Right renal cortex interstitium (tissue), 3 donors: ENCODE measurements at regions not wholly inside any gene's neighbourhood (a gene's known extent, or its start where the extent isn't known, plus 50 kb on each side); places are given as distances from the start of the nearest gene placed in this dataset.
"Not testable (repeated sequence)": the region's sequence is repeated elsewhere in the genome, so short reads cannot be mapped to it uniquely, and the experiment has no call there.

Experiments used
- DNase-seq, 3 donors: peaks; one replicate each; pipeline ENCODE4 v3.0.0-alpha.2; 2013; ENCODE audit warnings: low read depth in 3 of 3, low spot score in 2 of 3

GRCh38 chr4:159983082-159983481 is 880.2 kb downstream of the RAPGEF2 start:
- DNase-seq, result no peak

DNA sequence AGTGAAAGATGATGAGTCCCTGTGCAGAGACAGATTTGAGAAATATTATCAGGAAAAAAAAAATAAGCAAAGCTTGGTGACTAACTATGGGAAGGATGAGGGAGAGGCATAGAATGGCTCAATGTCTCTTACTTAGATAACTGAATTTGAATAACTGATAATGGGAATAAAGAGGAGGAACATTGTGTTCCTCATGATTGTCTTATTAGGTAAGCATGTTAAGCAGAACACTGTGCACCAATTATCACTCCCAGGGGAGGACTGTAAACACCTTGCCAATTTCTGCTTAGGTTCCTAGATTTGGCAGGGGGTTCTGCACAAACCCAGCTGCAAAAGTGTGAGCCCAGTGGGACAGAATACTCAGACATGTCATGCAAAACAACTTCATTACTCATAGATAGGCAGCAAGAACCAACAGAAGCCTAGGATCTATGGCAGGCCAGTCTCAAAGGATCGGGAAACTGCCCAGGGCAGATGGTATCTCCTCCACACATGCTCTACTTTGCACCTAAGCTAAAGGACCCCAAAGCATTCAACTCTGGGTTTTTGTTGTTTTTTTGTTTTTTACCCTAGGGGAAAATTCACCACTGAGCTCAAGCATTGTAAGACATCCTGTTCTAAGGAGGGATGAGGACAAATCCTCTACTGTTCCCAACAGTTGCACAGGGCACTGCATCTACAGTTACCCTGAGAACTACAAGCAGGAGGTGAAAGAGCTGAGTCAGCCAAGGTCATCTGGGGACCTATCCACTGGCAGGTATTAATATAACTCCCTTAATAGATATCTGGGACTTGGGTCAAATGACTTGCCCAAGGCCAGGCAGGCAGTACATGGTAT is 907.0 kb downstream of the RAPGEF2 start:
- DNase-seq, result no peak

- DNase-seq, result no peak
Observed at GRCh38 chr4:160019936-160020335, 917.1 kb downstream of the RAPGEF2 start.

- no peak for DNase-seq
Observed at GRCh38 chr4:160020804-160021203, 917.9 kb downstream of the RAPGEF2 start.

DNA sequence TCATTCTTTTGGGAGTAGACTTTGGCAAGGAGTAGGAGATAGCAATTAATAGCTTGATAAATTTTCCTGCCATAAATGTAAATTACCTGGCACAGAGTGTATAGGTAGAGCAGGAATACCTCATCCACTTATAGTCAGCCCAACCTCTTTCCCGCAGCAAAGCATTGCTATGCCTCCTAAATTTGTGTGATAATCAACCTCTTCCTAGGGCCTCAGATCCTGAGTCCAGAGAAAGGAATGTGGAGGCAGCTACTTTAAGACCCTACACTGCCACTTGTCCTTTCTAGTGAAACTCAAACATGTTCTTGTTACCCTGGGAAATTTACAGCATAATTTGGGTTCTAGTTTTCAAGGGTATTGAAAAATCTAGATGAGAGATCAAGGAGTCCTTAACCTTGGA is 919.0 kb downstream of the RAPGEF2 start:
- no peak for DNase-seq

- no peak for DNase-seq
Observed at GRCh38 chr4:160026721-160027120, 923.8 kb downstream of the RAPGEF2 start.

DNA sequence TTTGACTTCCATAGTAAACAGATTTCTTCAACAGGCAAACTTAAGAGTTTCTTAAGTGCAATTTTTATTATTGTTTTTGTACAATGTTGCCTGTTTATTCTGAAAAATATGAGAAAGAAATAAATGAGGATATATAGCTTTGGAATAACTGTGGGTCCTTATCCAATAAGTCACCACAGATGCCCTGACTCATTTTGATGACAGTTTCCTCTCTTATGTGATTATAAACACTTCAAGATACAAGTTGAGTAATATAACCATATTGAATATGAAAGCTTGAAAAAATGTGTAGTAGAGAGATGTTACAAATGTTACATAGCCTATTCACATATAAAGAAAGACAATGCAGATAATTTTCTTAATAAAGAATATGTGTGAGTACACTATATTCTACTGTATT is 931.6 kb downstream of the RAPGEF2 start:
- DNase-seq, result no peak

DNA sequence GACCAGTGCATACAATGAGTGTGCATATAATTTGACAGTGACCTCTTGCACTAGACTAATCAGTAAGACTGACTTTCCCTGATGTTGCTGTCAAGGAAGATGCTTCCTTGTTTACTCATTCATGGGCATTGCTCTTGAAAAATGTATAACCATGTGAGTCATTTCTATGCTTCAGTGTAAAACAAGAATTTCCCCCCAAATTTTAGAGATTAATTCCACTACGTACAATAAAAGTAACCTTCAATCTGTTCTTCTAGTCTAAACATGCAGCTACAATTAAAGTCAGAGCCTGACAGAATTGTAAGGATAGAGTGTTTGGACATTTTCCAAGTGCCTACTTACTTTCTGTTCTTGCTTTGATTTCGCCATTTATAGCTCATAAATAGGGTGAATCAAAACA is 935.7 kb downstream of the RAPGEF2 start:
- DNase-seq, result no peak

GRCh38 chr4:160044693-160045092 is 941.8 kb downstream of the RAPGEF2 start:
- DNase-seq, result no peak

DNA sequence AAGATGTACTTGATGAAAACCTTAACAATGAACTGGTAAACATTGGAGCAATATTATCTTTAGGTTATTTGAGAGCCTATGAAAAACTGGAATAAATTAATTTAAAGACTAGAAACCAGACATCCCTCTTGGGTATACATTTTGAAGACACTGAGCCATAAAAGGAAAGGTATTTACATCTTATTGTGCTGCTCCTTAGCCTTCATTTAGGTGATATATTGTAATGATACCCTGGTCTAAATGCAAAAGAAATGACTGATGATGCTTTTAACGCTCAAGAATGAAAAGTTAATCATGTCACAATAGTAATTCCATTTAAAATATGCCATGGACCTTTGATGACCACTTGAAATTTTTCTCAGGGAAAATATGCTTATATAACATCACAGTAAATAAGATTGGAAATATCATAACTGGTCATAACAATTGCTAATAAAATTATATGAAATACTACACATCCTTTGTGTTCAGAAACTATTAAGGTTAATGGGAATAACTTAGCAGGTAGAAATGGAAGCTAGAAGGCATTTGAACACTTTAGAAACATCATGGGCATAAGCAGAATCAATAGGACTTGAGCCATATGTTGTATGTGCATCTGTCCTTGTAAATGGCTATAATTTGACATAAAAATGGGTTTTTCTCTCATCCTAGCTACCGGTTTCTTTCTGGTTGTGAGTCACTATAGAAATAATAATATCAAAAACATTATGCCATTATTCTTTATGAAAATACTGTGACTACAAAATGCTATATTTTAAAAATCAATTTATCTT is 979.7 kb downstream of the RAPGEF2 start:
- DNase-seq, result no peak

DNA sequence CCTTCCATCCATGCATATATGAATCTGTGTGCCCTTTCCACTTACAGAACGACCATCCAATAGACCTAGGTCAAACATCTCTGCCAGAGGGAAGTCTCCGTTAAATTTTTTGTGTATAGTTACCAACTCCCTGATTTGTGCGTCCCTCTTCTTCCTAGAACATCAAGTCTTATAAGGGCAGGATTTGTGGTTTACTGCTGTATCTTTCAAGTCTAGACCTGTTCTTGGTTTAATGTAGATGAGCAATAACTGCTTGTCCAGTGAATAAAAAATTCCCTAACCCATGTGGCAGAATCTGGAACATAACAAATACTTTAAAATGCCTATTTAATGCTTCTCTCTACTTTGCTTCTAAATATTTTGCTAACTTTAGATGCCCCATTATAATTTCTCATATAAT is 988.8 kb downstream of the RAPGEF2 start:
- no peak for DNase-seq

DNA sequence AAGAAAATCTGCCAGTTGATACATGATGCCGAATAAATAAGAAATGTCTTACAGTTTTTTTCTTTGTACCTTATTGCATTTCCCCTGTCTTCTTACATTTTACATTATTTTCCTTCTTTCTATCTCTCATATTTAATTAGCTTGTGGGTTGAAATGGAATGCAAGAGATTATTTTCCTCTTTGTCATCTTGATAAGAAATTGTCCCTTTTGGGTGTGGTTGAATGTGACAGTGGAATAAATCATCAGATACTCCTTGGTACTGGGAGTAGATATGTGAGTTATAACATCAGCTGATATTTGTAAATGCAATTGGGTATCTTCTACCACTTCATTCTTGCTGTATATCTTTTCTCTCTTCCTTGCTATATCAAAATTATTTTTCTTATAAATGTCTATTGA is 997.4 kb downstream of the RAPGEF2 start:
- no peak for DNase-seq

GRCh38 chr4:160110891-160111290 is 1008.0 kb downstream of the RAPGEF2 start:
- DNase-seq, result no peak

GRCh38 chr4:160117686-160118085 is 1014.8 kb downstream of the RAPGEF2 start:
- DNase-seq, result no peak

DNA sequence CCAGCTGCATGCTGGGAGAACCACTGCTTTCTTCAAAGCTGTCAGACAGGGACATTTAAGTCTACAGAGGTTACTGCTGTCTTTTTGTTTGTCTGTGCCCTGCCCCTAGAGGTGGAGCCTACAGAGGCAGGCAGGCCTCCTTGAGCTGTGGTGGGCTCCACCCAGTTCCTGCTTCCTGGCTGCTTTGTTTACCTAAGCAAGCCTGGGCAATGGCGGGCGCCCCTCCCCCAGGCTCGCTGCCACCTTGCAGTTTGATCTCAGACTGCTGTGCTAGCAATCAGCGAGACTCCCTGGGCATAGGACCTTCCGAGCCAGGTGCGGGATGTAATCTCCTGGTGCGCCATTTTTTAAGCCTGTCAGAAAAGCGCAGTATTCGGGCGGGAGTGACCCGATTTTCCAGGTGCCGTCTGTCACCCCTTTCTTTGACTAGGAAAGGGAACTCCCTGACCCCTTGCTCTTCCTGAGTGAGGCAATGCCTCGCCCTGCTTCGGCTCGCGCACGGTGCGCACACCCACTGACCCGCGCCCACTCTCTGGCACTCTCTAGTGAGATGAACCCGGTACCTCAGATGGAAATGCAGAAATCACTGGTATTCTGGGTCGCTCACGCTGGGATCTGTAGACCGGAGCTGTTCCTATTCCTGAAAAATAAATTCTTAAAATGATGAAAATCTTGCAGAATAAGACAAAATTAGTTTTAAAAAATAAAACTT is 1022.9 kb downstream of the RAPGEF2 start:
- DNase-seq, result not testable (repeated sequence)

GRCh38 chr4:160127211-160127610 is 1024.3 kb downstream of the RAPGEF2 start:
- no peak for DNase-seq

DNA sequence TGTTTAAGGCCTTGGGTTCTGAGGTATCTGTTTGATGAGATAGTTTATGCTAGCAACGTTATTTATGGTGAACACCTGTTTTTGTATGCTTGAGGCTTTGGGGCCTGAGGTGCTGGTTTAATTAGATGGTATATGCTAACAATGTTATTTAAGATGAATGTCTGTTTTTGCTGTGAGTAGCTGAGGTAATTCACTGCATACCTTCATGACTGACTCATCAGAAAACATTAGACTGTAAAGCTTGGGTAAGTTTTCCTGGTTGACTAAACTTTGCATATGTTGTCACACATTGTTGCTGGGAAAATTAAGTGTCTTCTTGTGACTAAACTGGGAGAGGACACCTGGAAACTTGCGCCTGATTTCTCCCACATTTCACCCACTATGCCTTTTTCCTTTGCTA is 1026.6 kb downstream of the RAPGEF2 start:
- peak in 1 of 3 donors; percentile 6 for DNase-seq

DNA sequence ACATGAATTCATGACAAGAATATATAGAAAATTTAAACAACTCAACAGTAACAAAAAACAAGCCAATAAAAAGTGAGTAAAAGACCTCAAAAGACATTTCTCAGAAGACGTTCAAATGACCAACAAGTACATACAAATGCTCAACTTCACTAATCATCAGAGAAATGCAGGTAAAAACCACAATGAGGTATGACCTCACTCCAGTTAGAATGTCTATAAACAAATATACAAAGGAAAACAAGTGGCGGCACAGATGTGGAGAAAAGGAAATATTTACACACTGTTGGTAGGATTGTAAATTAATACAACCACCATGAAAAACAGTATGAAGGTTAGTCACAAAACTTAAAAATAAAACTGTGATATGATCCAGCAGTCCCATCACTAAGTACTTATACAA is 1033.1 kb downstream of the RAPGEF2 start:
- no peak for DNase-seq

- no peak for DNase-seq
Observed at GRCh38 chr4:160141206-160141605, 1038.3 kb downstream of the RAPGEF2 start.

- no peak for DNase-seq
Observed at GRCh38 chr4:160142579-160142978, 1039.7 kb downstream of the RAPGEF2 start.

DNA sequence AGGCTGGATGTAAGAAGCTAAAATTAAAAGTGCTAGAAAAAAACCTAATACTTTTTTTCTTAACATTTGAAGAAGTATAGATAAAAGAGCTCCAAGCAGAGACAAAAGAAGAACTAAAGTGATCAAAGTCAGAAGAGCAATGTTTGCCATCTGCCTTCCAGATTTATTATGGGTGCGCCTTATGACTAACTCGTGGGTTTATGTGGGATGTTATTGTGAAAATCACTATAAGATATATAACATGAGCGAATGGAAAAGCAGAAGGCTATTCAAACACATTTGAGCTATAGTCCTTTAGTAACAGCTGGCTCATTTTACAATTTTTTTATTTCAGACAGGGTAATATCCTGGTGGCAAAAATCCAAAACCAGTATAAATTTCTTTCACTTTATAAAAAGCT is 1040.7 kb downstream of the RAPGEF2 start:
- no peak for DNase-seq
